ENCODE measurements at regions not wholly inside any gene's neighbourhood (a gene's known extent, or its start where the extent isn't known, plus 50 kb on each side); places are given as distances from the start of the nearest gene placed in this dataset.

GRCh38 chr5:35302544-35302943 is 72.3 kb upstream of the PRLR start:
- H3K4me3 ChIP-seq (ENCODE audit: low read length): no peak overlapping the region
- no peaks in the 10 kb centered on the region for H3K36me3 ChIP-seq (ENCODE audit: control insufficient read depth, insufficient read depth, low read length)
- no peaks in the 10 kb centered on the region for H3K4me1 ChIP-seq (ENCODE audit: control insufficient read depth, insufficient read depth, low read length)
- no peaks in the 10 kb centered on the region for H3K27me3 ChIP-seq (ENCODE audit: control insufficient read depth, insufficient read depth, low read length)
- H3K9ac ChIP-seq (ENCODE audit: low read length): no peak overlapping the region
- no peak overlapping the region for H3K27ac ChIP-seq (ENCODE audit: low read depth, low read length)

- Histone ChIP-seq H3K4me3 (ENCODE audit: low read length) (no peak overlapping the region), H3K9ac (ENCODE audit: low read length) (no peak overlapping the region), H3K27me3 (ENCODE audit: control insufficient read depth, insufficient read depth, low read length) (no peaks in the 10 kb centered on the region), H3K27ac (ENCODE audit: low read depth, low read length) (no peak overlapping the region), H3K4me1 (ENCODE audit: control insufficient read depth, insufficient read depth, low read length) (no peaks in the 10 kb centered on the region), H3K36me3 (ENCODE audit: control insufficient read depth, insufficient read depth, low read length) (no peaks in the 10 kb centered on the region)
These were observed 67.5 kb upstream of the PRLR start for GRCh38 chr5:35297755-35298154.

- Histone ChIP-seq H3K4me1 (ENCODE audit: control insufficient read depth, insufficient read depth, low read length) (no peaks in the 10 kb centered on the region), H3K9ac (ENCODE audit: low read length) (no peak overlapping the region), H3K27ac (ENCODE audit: low read depth, low read length) (no peak overlapping the region), H3K36me3 (ENCODE audit: control insufficient read depth, insufficient read depth, low read length) (no peaks in the 10 kb centered on the region), H3K27me3 (ENCODE audit: control insufficient read depth, insufficient read depth, low read length) (no peaks in the 10 kb centered on the region), H3K4me3 (ENCODE audit: low read length) (no peak overlapping the region)
These were observed 64.7 kb upstream of the PRLR start for GRCh38 chr5:35294976-35295375.

GRCh38 chr5:35294017-35294416 is 63.7 kb upstream of the PRLR start:
- H3K36me3 ChIP-seq (ENCODE audit: control insufficient read depth, insufficient read depth, low read length): no peaks in the 10 kb centered on the region
- H3K27me3 ChIP-seq (ENCODE audit: control insufficient read depth, insufficient read depth, low read length): no peaks in the 10 kb centered on the region
- H3K4me1 ChIP-seq (ENCODE audit: control insufficient read depth, insufficient read depth, low read length): no peaks in the 10 kb centered on the region
- no peak overlapping the region for H3K9ac ChIP-seq (ENCODE audit: low read length)
- no peak overlapping the region for H3K27ac ChIP-seq (ENCODE audit: low read depth, low read length)
- H3K4me3 ChIP-seq (ENCODE audit: low read length): no peak overlapping the region

- Histone ChIP-seq H3K4me1 (ENCODE audit: control insufficient read depth, insufficient read depth, low read length) (no peaks in the 10 kb centered on the region), H3K27ac (ENCODE audit: low read depth, low read length) (no peak overlapping the region), H3K27me3 (ENCODE audit: control insufficient read depth, insufficient read depth, low read length) (no peaks in the 10 kb centered on the region), H3K4me3 (ENCODE audit: low read length) (no peak overlapping the region), H3K36me3 (ENCODE audit: control insufficient read depth, insufficient read depth, low read length) (no peaks in the 10 kb centered on the region), H3K9ac (ENCODE audit: low read length) (no peak overlapping the region)
These were observed 55.1 kb upstream of the PRLR start for GRCh38 chr5:35285435-35285834.

- Histone ChIP-seq H3K27ac (ENCODE audit: low read depth, low read length) (no peak overlapping the region), H3K9ac (ENCODE audit: low read length) (no peak overlapping the region), H3K36me3 (ENCODE audit: control insufficient read depth, insufficient read depth, low read length) (no peaks in the 10 kb centered on the region), H3K4me3 (ENCODE audit: low read length) (no peak overlapping the region), H3K27me3 (ENCODE audit: control insufficient read depth, insufficient read depth, low read length) (no peaks in the 10 kb centered on the region), H3K4me1 (ENCODE audit: control insufficient read depth, insufficient read depth, low read length) (no peaks in the 10 kb centered on the region)
These were observed 54.7 kb upstream of the PRLR start for GRCh38 chr5:35285011-35285410.

- H3K9ac ChIP-seq (ENCODE audit: low read length): no peak overlapping the region
- H3K36me3 ChIP-seq (ENCODE audit: control insufficient read depth, insufficient read depth, low read length): no peaks in the 10 kb centered on the region
- H3K4me1 ChIP-seq (ENCODE audit: control insufficient read depth, insufficient read depth, low read length): no peaks in the 10 kb centered on the region
- H3K27me3 ChIP-seq (ENCODE audit: control insufficient read depth, insufficient read depth, low read length): no peaks in the 10 kb centered on the region
- H3K27ac ChIP-seq (ENCODE audit: low read depth, low read length): no peak overlapping the region
- no peak overlapping the region for H3K4me3 ChIP-seq (ENCODE audit: low read length)
These were observed 54.1 kb upstream of the PRLR start for GRCh38 chr5:35284364-35284763.

GRCh38 chr5:35282810-35283209 is 52.5 kb upstream of the PRLR start:
- no peak overlapping the region for H3K4me3 ChIP-seq (ENCODE audit: low read length)
- H3K9ac ChIP-seq (ENCODE audit: low read length): no peak overlapping the region
- no peaks in the 10 kb centered on the region for H3K4me1 ChIP-seq (ENCODE audit: control insufficient read depth, insufficient read depth, low read length)
- H3K27ac ChIP-seq (ENCODE audit: low read depth, low read length): no peak overlapping the region
- H3K27me3 ChIP-seq (ENCODE audit: control insufficient read depth, insufficient read depth, low read length): no peaks in the 10 kb centered on the region
- no peaks in the 10 kb centered on the region for H3K36me3 ChIP-seq (ENCODE audit: control insufficient read depth, insufficient read depth, low read length)

GRCh38 chr5:35281613-35282012 is 51.3 kb upstream of the PRLR start:
- Histone ChIP-seq H3K27me3 (ENCODE audit: control insufficient read depth, insufficient read depth, low read length) (no peaks in the 10 kb centered on the region), H3K9ac (ENCODE audit: low read length) (no peak overlapping the region), H3K4me1 (ENCODE audit: control insufficient read depth, insufficient read depth, low read length) (no peaks in the 10 kb centered on the region), H3K36me3 (ENCODE audit: control insufficient read depth, insufficient read depth, low read length) (no peaks in the 10 kb centered on the region), H3K27ac (ENCODE audit: low read depth, low read length) (no peak overlapping the region), H3K4me3 (ENCODE audit: low read length) (no peak overlapping the region)
